C4-2B (cell line): ENCODE measurements at regions not wholly inside any gene's neighbourhood (a gene's known extent, or its start where the extent isn't known, plus 50 kb on each side); places are given as distances from the start of the nearest gene placed in this dataset.

ENCODE experiments used
- CTCF ChIP-seq: fragments of 450-650 bp; conservative IDR thresholded peaks from 2 replicates; pipeline ENCODE4 v1.5.1; 2017; ENCODE audit warnings: mild to moderate bottlenecking
- ZFX ChIP-seq: fragments of 450-650 bp; IDR thresholded peaks from 2 replicates; pipeline ENCODE4 v1.6.1; 2017

- TF ChIP-seq CTCF (no peak), ZFX (no peak)
These were observed 283.0 kb downstream of the UACA start for GRCh38 chr15:70480196-70480856.
